HG02759 (cell line): ENCODE measurements at regions not wholly inside any gene's neighbourhood (a gene's known extent, or its start where the extent isn't known, plus 50 kb on each side); places are given as distances from the start of the nearest gene placed in this dataset.

Source experiments
- ATAC-seq: cut with Tn5 transposase; IDR thresholded peaks from one replicate; pipeline ENCODE4 v1.9.1; 2021; ENCODE audit warnings: mild to moderate bottlenecking, moderate library complexity; ENCODE audit not compliant: unreplicated experiment

DNA sequence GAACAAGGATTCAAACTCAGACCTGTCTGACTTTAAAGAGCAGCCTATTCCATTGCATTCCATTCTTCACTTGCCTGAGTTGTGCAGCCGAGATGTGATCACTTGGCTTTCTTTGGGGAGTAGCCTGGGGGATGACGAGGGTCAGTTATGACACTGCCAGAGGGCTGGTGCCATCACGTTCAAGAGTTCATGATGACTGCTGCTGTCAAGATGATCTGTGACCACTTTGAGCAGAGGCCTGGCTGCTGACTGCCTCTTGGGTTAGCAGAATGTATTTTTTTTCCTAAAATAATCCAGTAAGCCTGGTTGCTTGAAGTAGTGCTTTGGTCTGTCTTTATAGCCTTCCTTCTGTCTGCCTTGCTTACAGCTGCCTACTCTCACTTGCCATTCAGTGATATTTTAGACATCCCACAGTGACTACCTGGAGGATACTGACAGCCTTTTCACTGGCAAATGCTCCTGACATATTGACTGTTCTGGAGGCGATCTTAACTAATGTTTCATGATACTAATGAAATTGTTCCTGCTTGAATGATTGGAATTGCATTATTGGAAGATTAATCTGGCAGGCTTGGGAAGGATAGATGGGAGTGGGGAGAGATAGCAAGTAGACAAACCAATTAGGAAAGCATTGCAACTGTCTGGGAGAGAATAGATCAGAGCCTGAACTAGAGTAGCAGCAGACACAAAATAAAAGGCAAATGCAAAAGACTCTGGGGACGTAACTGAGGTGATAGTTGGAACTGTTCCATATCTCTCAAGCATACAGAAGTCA lies 221.6 kb upstream of the LCORL start:
- no peak for ATAC-seq

- ATAC-seq, result no peak
Observed at GRCh38 chr4:18241727-18242126, 220.2 kb upstream of the LCORL start.

- ATAC-seq, result no peak
Observed at GRCh38 chr4:18234108-18234507, 212.6 kb upstream of the LCORL start.

DNA sequence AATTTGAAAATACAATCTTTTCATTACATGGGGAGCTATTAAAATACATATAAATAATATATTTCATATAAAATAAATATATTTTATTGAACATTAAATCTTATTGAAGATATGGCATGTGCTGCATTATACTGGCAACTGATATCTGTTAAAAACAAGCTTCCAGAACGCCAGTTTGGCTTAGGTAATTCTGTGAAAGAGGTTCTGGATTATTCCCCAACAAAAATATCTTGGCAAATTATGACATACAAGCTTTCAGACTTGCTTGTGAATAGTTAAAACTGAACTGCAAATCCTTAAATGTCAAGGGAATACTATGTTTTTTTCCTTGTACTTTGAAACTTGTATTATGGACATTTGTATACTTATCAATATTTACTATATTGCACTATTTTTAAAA lies 210.2 kb upstream of the LCORL start:
- ATAC-seq, result no peak

- ATAC-seq, result no peak
Observed at GRCh38 chr4:18227880-18228279, 206.3 kb upstream of the LCORL start.

DNA sequence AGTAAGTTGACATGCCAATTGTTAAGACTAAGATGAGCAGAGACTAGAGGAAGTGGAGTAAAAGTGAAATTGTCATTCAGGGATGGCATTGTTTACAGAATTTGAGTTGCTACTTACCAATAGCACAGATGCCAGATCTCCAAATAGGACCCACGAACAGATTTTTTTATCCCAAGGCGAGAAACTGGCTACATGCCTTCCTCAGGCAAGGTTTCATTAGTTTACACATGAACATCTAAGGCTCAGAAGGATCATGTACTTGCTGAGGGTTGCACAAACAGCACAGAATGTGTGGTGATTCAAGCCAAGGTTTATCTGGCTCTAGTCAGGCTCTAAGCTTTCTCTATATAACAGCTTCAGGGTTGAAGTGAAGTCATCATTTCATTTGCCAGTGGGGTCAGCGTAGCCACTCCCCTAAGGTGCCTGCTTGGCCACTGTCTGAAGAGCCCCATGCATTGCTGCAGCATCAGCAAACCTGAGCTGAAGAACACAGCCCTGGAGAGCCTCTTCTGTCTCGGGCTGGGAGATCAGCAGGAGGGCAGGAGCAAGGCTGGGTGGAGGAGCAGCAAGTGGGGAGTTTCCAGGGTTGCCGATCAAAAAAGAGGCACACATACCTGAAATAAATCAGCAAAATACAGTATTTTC lies 193.0 kb upstream of the LCORL start:
- ATAC-seq, result no peak

GRCh38 chr4:18213576-18214198 lies 192.1 kb upstream of the LCORL start:
- peak; percentile 37 for ATAC-seq

DNA sequence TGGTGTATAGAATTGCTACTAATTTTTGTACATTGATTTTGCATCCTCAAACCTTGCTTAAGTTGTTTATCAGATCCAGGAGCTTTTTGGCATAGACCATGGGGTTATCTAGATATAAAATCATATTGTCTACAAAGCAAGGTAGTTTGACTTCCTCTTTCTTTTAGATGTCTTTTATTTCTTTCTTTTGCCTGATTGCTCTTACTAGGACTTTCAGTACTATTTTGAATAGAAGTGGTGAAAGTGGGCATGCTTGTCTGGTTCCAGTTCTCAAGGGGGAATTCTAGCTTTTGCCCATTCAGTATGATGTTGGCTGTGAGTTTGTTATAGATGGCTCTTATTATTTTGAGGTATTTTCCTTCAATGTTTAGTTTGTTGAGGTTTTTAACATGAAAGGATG lies 187.9 kb upstream of the LCORL start:
- peak; percentile 75 for ATAC-seq

DNA sequence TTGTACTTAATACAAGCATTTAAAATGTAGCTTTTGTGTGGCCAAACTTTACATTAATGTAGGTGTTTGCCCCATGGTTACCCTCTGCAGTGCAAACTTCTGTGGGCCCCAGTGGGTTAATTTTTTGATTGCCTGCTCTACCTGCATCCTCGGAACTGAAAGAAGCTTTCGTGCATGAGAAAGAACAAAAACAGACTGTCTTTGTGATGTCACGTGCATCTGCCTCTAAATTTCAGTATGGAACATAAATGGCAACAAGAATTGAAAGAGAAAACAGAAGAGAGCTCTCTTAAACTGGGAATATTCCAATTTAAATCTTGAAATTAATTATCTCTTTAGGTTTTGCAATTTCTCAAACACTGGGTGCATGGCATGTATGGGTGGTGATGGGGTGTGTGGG lies 182.4 kb upstream of the LCORL start:
- no peak for ATAC-seq

DNA sequence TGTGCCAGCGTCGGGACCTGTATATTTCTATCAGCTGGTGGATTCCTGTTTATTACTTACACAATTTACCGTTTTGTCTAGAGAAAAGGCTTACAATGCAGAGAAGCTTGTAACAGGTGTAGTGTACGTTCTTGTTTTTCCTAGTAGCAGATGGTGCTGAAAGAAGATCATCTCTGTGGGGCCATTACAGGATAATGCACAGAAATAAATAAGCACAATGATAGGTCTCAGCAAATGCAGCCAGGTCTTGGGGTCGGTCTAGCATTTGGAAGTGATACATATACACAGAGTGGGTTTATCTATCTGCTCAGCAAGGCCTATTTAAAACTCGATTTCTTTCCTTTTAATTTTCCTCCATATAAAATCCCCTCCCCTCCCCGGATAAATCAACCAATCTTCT lies 180.9 kb upstream of the LCORL start:
- ATAC-seq, result no peak

- no peak for ATAC-seq
Observed at GRCh38 chr4:18201885-18202284, 180.3 kb upstream of the LCORL start.

DNA sequence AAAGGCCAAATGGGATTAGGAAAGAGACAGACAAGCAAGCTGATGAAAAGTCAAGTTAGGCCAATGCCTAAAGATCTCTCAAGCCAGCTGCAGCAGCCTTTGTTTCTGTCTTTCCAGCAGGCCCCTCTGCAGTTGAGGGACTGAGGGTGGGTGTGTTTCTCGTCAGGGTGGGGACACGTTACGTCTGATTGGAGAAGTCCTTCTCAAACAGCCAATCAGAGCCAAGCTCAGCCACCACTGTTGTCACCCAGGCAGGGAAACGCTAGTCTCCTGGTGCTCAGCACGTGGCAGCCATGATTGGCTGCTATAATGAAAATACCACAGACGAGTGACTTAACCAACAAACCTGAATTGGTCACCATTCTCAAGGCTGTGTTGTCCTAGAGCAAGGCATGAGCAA lies 177.1 kb upstream of the LCORL start:
- no peak for ATAC-seq

DNA sequence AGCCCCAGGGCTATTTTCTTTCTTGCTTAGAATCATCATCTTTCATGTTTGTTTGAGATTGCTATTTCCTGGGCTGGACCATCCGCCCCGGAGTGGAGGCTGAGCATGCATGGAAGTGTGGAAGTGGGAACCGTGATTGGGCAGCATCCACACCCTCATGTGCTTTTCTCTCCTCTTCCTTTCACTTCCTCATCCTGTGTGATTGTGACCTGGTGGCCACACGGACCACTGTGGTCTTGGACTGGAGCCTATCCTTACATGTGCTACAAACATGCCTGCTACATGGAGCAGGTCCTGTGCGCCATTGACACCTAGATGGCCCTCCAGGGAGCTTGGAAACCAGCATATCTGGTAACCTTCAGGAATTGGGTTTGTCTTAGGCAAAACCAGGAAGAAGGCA lies 175.9 kb upstream of the LCORL start:
- ATAC-seq, result no peak

DNA sequence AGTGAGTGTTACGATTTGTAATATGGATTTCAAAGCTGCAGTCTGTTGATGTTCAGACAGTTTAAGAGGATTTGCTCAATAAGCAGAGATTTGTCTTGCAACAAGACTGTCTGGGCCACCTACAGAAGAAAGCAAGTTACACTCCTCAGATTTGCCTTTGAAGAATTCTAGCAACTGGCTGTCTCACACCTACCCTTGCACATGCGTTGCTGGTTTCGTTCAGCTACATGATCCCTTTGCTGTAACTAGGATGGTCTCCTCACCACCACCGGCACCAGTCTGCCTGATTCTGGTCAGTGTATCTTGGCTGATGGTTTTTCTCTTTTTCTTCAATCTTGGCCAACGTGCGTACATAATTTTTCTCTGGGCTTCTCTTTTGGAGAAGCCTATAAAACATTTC lies 172.7 kb upstream of the LCORL start:
- no peak for ATAC-seq

GRCh38 chr4:18192901-18193300 lies 171.3 kb upstream of the LCORL start:
- ATAC-seq, result no peak

- ATAC-seq, result no peak
Observed at GRCh38 chr4:18185491-18185890, 163.9 kb upstream of the LCORL start.

DNA sequence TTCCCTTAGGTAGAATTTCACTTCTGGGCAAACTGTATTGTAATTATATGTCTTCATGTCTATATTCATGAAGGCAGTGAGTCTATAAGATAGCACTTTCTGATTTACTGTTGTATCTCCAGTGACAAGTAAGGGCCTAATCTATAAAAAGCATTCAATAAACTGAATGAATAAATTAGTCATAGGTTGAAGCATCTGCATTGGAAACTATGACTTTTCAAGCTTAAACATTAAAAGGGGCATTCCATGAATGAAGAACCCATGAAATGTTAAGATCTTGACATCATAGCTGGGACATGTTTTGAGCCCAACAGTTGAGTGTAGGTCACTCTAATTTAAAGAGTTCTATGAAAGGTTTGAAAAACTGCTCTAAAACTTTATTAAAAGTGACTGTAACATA lies 159.3 kb upstream of the LCORL start:
- ATAC-seq, result peak; percentile 81

GRCh38 chr4:18180122-18180521 lies 158.6 kb upstream of the LCORL start:
- ATAC-seq, result no peak

DNA sequence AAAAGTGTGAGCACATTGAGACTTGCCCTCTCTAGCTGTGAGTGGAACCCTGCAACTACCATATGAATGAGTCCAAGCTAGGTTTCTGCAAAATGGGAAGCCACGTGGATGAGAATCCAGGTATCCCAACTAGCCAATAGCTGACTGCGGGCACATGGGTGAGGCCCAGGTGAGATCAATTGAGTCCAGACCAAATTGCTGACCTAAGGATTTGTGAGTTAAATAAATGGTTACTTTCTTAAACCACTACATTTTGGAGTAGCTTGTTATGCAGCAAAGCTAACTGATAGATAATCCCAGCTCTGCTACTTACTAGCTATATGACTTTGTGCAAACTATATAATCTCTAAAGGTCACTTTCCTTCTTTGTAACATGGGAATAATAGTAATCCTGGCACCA lies 150.3 kb upstream of the LCORL start:
- ATAC-seq, result no peak

GRCh38 chr4:18167831-18168230 lies 146.3 kb upstream of the LCORL start:
- no peak for ATAC-seq

- ATAC-seq, result no peak
Observed at GRCh38 chr4:18166925-18167324, 145.4 kb upstream of the LCORL start.

- no peak for ATAC-seq
Observed at GRCh38 chr4:18162453-18162852, 140.9 kb upstream of the LCORL start.
